Heart left ventricle (tissue), 13 donors: ENCODE measurements at regions not wholly inside any gene's neighbourhood (a gene's known extent, or its start where the extent isn't known, plus 50 kb on each side); places are given as distances from the start of the nearest gene placed in this dataset.

Source experiments
- CTCF ChIP-seq, 12 donors: fragments of 200-600 bp; sonication (generic) in 4 of 12; IDR thresholded peaks; one replicate each; pipeline versions ENCODE4 v1.5.0 to v1.8.0; 2018 to 2022; ENCODE audit warnings: antibody characterized with exemption in 12 of 12, mild to moderate bottlenecking in 5 of 12
- POLR2A ChIP-seq, 2 donors: fragments of 450-650 bp; IDR thresholded peaks; one replicate each; pipeline ENCODE4 v1.6.1; 2017; ENCODE audit warnings: antibody characterized with exemption in 2 of 2, mild to moderate bottlenecking in 2 of 2, moderate library complexity in 2 of 2
- donor health status: ischemic (EF 13 %, LVEDD 7.1; RV severe dilation, severe dysfunction).
- donor health status: DM: no; HTN: yes; CAD: no.
- donor health status: DM: no; HTN: no; CAD: no.
- donor health status: ischemic (EF 25% LVEDD 6.9; RV normal size, moderate dysfunction).
- donor health status: ischemic (EF 25% LVEDD 5.7; RV mildly dilated, moderate dysfunction).
- donor health status: ischemic (EF 35%, LVEDD 5.7; RV mildly dilated, moderate dysfunction).
- donor health status: nonischemic (EF 11% LVEDD 7.7; RV severe dilation, severe dysfunction).
- donor health status: DM: yes; HTN: yes; CAD: no.
- donor health status: PGD.
- donor health status: ischemic (EF 29% LVEDD 5.4; RV normal size, mild dysfunction).
- donor health status: nonischemic (EF 23%, LVEDD 6.1; RV moderate dilation, normal function).

GRCh38 chr2:126504949-126505348, 151.0 kb upstream of the GYPC start:
- TF ChIP-seq CTCF (IDR thresholded peaks at IDR 0.05), result no peak
- no peak for TF ChIP-seq POLR2A (IDR thresholded peaks at IDR 0.05)
